ENCODE measurements at regions not wholly inside any gene's neighbourhood (a gene's known extent, or its start where the extent isn't known, plus 50 kb on each side); places are given as distances from the start of the nearest gene placed in this dataset.

GRCh38 chr4:146998157-146998556 lies 52.5 kb upstream of the TTC29 start:
- no peak for DNase-seq

- DNase-seq = no peak
Measured at GRCh38 chr4:147003956-147004809, 58.5 kb upstream of the TTC29 start.

DNA sequence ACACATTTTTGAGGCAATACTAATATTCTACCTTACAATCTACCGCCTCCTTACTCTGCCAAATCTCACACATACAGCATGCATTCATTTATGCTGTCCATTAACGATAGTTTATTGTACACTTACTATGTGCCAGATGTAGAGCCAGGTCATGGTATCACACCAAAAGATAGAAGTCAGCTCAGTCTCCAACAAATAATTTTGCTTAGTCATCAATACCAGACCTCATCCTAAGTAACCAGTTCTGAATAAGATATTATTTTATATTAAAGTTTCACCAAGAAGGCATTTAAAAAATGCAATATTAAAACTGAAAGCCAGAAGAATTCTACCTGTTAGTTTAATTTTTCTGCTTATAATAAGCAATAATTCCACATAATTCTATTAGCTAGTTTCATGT lies 60.6 kb upstream of the TTC29 start:
- DNase-seq = no peak

- no peak for DNase-seq
Measured at GRCh38 chr4:147009875-147010274, 64.2 kb upstream of the TTC29 start.

DNA sequence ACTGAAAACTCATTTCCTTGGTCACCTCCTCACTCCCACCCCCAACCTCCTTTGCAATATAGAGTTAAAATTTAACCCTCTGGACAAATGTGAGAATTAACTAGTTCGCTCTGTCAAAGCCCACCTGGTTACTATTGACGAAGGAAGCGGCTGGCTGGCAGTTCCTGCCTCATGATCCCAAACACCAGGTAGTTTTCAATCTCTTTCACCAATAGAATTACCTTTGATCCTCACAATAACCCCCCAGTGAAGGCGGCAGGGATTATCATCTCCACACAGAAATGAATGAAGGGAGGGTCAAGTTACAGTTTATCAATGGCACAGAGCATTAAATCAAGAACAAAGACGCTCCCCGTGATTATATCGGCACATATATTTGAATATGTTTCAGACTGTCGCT lies 65.7 kb upstream of the TTC29 start:
- DNase-seq = no peak

DNA sequence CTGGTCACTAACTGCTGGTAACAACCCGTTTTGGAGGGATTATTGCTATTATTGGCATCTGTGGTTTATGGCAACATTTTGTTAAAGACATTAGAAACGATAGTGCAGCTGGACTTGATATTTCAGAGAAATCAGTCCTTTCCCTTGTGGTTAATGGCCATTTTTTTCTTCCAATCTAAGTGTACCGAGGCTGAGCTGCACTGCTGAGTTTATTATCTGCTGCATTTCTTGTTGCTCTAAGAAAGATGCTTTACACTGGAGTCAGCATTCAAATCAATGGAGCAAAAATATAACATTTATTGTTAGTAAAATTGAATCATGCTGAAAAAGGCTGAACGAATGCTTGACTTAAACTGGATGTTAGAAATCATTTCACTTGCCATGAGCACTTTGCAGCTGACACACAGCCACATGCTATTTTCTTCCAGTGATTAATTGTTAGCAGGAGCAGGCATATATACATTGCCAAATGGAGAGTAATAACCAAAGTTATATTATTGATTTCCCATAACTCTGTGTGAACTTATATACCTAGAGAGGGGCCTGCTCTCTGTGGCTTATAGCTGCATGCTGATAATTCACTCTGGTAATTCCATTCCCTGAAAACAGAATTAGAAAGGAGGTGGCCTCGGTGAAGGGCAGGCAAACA lies 66.5 kb upstream of the TTC29 start:
- no peak for DNase-seq

DNA sequence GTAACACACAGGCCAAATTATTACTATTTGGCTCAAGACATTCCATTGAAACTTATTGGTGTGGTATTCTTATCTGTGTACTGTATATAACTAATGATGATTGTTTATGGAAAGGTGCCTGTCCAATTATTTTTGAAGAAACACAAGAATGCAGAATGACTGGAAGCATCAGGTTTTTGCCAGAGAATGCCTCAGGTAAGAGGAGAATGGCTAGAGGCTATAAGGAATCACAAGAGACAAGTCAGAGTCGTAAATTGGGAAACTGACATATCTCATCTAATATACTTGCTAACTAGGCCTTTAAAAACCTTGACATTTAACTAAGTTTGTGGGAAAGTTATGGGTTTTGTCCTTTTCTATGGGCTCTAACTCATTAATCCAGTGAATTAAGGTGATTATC lies 69.3 kb upstream of the TTC29 start:
- no peak for DNase-seq

GRCh38 chr4:147015491-147015890 lies 69.8 kb upstream of the TTC29 start:
- DNase-seq = no peak

DNA sequence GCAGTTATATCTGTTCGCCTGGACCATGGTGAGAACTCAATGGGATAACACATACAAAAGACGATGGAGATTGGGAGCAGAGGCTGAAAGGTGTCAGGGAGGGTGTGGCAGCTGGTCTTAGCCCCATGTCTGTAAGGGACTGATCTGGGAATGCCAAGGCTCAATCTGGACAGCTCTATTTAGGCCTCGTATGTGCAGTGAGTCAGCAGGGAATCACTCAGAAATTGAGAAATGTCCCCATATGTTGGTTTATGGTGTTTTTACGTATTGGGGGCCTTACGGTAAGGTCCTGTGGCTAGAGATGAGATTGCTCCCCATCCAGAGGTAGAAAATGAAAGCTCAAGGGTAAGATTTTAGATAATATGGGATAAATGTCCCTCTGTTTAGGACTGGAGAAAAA lies 71.4 kb upstream of the TTC29 start:
- no peak for DNase-seq

DNA sequence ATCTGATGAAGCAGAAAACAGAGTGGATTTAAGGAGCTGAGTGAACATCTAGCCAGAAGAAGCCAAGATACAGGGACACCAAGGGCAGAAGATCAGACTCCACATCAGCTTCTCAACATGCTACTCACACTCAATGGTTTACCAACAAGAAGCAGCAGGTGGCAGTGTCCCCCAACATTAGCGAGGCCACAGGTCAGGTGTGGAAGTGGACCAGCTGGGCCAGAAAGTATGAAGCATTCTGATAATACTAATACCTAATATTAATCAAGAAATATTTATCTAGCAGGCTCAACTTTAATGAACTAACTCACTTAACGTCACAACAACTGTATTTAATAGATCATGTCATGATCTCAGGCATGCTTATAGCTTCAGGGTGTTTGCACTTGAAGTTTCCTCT lies 73.4 kb upstream of the TTC29 start:
- DNase-seq = peak; percentile 60

DNA sequence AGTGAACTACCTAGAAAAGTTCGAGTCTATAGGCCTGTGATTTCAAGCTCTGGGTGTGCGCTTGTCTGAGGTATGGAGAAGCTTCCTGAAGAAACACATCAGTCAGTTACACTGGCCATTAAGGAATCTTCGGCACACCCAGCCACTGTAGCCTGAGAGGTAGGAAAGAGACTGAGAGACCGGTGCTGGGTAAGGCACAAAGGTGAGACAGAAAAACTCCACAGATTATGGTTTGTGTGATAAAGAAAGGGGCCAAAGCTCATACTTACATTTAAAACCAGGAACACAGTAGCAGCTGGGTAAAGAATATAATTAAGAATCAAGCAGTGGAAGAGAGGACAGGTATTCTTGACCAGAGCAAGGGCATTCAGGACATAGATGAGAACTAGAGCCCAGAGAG lies 74.8 kb upstream of the TTC29 start:
- DNase-seq = no peak

DNA sequence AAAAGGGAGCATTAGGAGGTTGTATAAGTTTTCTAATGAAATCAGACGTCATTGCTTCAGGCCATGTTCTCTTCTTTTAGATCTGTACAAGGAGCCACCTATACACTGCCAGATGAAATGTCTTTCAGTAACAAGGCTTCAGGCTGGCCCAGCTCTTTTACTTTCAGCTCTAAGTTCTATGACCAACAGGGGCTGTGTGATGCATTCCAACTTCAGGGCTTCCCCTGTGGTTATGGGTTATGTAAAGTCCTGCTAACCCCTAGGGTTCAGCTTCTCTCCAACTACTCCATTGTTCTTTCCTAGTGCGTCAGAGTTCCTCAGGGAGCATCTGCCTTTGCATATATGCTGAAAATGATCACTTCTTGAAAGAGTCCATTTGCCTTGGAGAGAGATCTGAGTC lies 79.4 kb upstream of the TTC29 start:
- DNase-seq = no peak

DNA sequence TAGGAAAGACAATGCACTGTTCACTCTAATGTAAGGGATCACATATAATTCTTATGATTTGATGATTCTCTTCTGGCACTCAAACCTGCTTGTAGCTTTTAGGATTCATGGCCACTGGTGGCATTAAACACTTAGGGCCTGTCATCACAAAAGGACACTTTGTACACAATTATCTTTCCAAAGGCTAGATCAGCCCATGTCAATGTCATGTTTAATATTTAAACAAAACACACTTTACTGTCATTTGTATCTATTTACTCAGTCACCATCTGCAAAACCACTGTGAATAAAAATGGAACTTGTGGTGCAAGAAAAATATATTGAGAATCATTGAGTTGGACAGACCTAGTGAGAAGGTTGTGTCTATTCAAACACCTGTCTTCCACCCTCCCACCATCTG lies 83.6 kb upstream of the TTC29 start:
- no peak for DNase-seq

DNA sequence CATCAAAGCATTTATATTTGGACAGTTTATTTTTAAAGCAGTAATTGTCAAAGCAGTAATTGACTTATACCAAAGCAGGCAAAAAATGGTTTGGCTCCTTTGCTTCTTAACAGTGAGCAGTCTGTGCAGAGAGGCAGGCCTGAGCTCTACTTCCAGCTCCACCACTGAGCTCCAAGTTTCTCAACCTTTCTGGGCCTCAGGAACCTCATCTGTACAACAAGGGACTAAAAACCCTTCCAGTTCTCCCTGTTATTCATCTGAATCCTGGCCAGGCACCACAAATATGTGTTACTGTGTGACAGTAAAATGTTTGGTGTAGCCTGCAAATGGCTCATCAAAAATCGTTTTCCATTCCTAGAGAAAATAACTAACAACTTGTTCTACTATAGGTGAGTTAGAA lies 88.7 kb upstream of the TTC29 start:
- no peak for DNase-seq

- no peak for DNase-seq
Measured at GRCh38 chr4:147037069-147037468, 91.4 kb upstream of the TTC29 start.

DNA sequence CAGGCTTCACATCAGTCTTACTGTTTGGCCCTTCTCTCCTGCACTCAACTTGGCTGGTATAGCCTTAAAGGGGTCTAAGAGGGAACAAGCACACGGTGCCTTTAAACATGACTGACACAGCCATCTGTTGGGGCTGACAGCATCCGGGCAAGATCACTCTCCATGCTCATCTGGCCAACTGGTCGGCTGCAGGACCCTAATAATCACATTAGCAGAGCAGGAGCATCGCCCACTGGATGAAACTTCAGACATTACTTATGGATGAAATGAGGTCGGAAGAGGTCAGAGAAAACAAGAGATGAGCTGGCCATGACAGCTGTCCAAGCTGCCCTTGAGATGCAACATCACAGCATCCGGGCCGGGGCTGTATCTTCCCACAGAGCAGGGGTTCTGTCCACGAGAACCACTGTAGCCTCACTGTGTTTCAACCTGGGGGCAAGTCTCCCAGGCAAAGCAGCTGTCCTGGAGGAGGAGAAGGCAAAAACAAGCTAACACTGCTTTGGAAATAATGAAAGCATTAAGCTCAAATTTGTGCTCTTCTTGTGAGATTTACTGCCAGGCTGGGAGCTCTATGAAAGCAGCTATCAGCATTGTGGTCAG lies 94.4 kb upstream of the TTC29 start:
- DNase-seq = no peak

DNA sequence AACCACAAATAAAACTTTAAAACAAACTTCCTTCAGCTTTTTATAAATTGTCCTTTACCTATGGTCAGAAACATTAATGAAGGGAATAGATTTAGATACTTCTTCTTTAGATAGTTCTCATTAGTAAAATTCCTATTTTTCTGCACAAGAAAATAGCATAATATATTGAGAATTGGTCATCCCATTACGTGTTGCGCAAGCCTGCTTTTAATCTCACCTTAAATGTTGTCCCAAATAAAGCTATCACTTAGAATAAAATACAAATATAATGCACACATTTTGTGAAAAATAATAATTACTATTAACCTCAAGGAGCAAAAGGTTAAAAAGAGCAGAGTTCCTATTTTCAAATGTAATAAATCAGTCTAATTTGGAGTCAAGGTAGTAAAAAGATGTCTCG lies 95.2 kb upstream of the TTC29 start:
- no peak for DNase-seq

- DNase-seq = no peak
Measured at GRCh38 chr4:147041376-147041775, 95.7 kb upstream of the TTC29 start.

DNA sequence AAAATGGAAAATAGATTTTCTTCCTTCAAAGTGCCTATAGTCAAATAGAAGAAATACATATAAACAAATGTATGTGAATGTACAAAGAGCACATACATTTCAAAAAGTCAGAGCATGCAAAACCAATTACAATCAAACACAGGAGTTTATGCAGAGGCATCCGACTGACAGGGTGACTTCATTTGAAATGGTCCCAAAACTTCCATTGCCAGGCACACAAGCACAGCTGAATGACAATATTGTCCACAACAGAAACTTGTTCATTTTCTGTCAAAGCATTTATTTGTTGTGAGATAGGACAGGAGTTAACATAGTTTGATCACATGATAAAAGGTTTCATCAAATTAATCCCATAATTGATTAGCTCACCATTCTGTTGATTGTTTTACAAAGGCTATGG lies 96.4 kb upstream of the TTC29 start:
- no peak for DNase-seq

- DNase-seq = no peak
Measured at GRCh38 chr4:147044241-147044640, 98.6 kb upstream of the TTC29 start.

GRCh38 chr4:147049946-147050345 lies 104.3 kb upstream of the TTC29 start:
- no peak for DNase-seq

GRCh38 chr4:147050356-147050765 lies 104.7 kb upstream of the TTC29 start:
- DNase-seq = no peak

DNA sequence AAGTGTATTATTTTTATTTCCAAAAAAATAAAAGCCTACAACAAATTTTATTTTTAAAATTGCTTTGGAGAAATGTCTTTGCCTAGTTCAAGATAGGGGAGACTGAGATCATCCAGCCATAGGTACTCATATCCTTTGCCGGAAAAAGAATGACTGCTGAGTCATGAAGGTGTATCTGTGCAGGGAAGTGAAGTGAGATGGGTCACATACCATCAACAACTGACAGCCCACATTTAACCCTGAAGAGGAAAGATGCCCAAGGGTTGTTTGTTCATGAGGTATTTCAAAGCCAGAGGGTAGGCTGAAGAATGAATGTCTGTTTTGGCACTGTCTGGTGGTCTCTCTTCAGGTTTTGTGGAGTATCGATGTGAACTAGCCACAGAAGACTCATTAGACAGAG lies 106.7 kb upstream of the TTC29 start:
- DNase-seq = no peak

GRCh38 chr4:147054228-147054872 lies 108.7 kb upstream of the TTC29 start:
- no peak for DNase-seq
